Caco-2 (cell line): ENCODE measurements at regions not wholly inside any gene's neighbourhood (a gene's known extent, or its start where the extent isn't known, plus 50 kb on each side); places are given as distances from the start of the nearest gene placed in this dataset.

ENCODE experiments used
- BruUV-seq: library from RNA; stranded (reverse); fragments of 400-500 nt; replicated peaks from 2 replicates; lab custom pipeline; 2021; lab: Mats Ljungman, UMichigan
- CTCF ChIA-PET: fragments of 300-600 bp; sonication (Branson Sonifier 250); formaldehyde crosslinking; loops from one replicate; lab custom pipeline; 2022; ENCODE audit warnings: antibody characterized with exemption; lab: Charles Lee
- POLR2A ChIA-PET: fragments of 300-600 bp; sonication (Branson Sonifier 250); formaldehyde crosslinking; loops from one replicate; lab custom pipeline; 2022; ENCODE audit warnings: antibody characterized with exemption; lab: Charles Lee
- DNase-seq, 2 experiments: peaks; one replicate each; pipeline versions ENCODE4 v3.0.0 to v3.0.0-alpha.2; 2020 to 2022
- H3K27me3 ChIP-seq: replicated peaks from 2 replicates; pipeline ENCODE4 v1.6.0; 2011; ENCODE audit warnings: low read length; ENCODE audit not compliant: control insufficient read depth, insufficient read depth
- H3K36me3 ChIP-seq: 2 replicates; pipeline ENCODE4 v1.5.1; 2011; ENCODE audit warnings: low read length; ENCODE audit not compliant: control insufficient read depth, insufficient read depth
- H3K4me1 ChIP-seq: fragments of 250-450 bp; sonication (Bioruptor Pico); 2 replicates; pipeline ENCODE4 v1.5.1; 2020; ENCODE audit warnings: mild to moderate bottlenecking
- H3K4me3 ChIP-seq: 2 replicates; pipeline ENCODE4 v1.5.1; 2011; ENCODE audit warnings: low read depth, mild to moderate bottlenecking, control low read depth, low read length
- H3K9me3 ChIP-seq: fragments of 250-450 bp; sonication (Bioruptor Pico); 2 replicates; pipeline ENCODE4 v1.5.1; 2020; ENCODE audit warnings: mild to moderate bottlenecking, moderate library complexity
- H3K27ac Mint-ChIP-seq: one replicate; pipeline ENCODE4 v1.8.0; 2022; ENCODE audit warnings: mixed read lengths; ENCODE audit not compliant: unreplicated experiment
- H3K27me3 Mint-ChIP-seq: one replicate; pipeline ENCODE4 v1.8.0; 2022; ENCODE audit warnings: mixed read lengths; ENCODE audit not compliant: insufficient read depth, unreplicated experiment
- H3K36me3 Mint-ChIP-seq: one replicate; pipeline ENCODE4 v1.8.0; 2022; ENCODE audit warnings: mild to moderate bottlenecking, mixed read lengths; ENCODE audit not compliant: insufficient read depth, unreplicated experiment
- H3K4me1 Mint-ChIP-seq: one replicate; pipeline ENCODE4 v1.8.0; 2022; ENCODE audit warnings: low read depth, mixed read lengths; ENCODE audit not compliant: unreplicated experiment
- H3K4me3 Mint-ChIP-seq: one replicate; pipeline ENCODE4 v1.8.0; 2022; ENCODE audit warnings: mild to moderate bottlenecking, moderate library complexity, mixed read lengths; ENCODE audit not compliant: unreplicated experiment
- H3K9me3 Mint-ChIP-seq: one replicate; pipeline ENCODE4 v1.8.0; 2022; ENCODE audit warnings: mixed read lengths; ENCODE audit not compliant: unreplicated experiment
- CTCF ChIP-seq, 2 experiments: fragments of 200-600 bp in 1 of 2; IDR thresholded peaks; 1 replicate in 1 of 2; 2 replicates in 1 of 2; pipeline versions ENCODE4 v1.5.1 to v1.8.0; 2011 to 2022; ENCODE audit warnings: antibody characterized with exemption in 1 of 2, control low read depth in 1 of 2, inconsistent platforms in 1 of 2, low read depth in 1 of 2, low read length in 1 of 2, mild to moderate bottlenecking in 1 of 2, moderate library complexity in 1 of 2; ENCODE audit not compliant: insufficient read depth in 1 of 2, severe bottlenecking in 1 of 2, unreplicated experiment in 1 of 2
- intact Hi-C: fragments of 100-400 bp; cut with micrococcal nuclease; formaldehyde crosslinking; loops from one replicate; pipeline ENCODE4 v1.10.0; 2022; ENCODE audit not compliant: unreplicated experiment

- intact Hi-C loops: loop anchor here (5.0 to 10.0 kb wide), 2 partner anchors 150 to 248 kb away; no protein-coding TSS in a partner anchor
- Mint-ChIP-seq H3K27ac (no peak overlapping the region), H3K4me3 (no peak overlapping the region), H3K4me1 (no peaks in the 10 kb centered on the region), H3K9me3 (no peaks in the 10 kb centered on the region), H3K27me3 (no peaks in the 10 kb centered on the region), H3K36me3 (no peaks in the 10 kb centered on the region)
- no peaks in the 10 kb centered on the region for H3K27me3 ChIP-seq
- H3K4me1 ChIP-seq: no peaks in the 10 kb centered on the region
- H3K4me3 ChIP-seq: no peak overlapping the region
- BruUV-seq: no TSS peak
- no peaks in the 10 kb centered on the region for H3K9me3 ChIP-seq
- DNase-seq: no peak
- TF ChIP-seq CTCF (IDR thresholded peaks at IDR 0.05; ENCODE audit: insufficient read depth in 1 of 2, low read depth in 1 of 2, low read length in 1 of 2, severe bottlenecking in 1 of 2, unreplicated experiment in 1 of 2): no peak
- CTCF ChIA-PET: no interaction called here
- no peaks in the 10 kb centered on the region for H3K36me3 ChIP-seq
- POLR2A ChIA-PET: no interaction called here
Observed at GRCh38 chr14:86902176-86902950, 1090.6 kb downstream of the GALC start.

GRCh38 chr14:86897704-86898513 lies 1095.1 kb downstream of the GALC start:
- Mint-ChIP-seq H3K9me3 (no peaks in the 10 kb centered on the region), H3K4me1 (peaks cover 2% of the 10 kb centered on the region), H3K27ac (no peak overlapping the region), H3K36me3 (no peaks in the 10 kb centered on the region), H3K4me3 (no peak overlapping the region), H3K27me3 (no peaks in the 10 kb centered on the region)
- TF ChIP-seq CTCF (IDR thresholded peaks at IDR 0.05; ENCODE audit: insufficient read depth in 1 of 2, low read depth in 1 of 2, low read length in 1 of 2, severe bottlenecking in 1 of 2, unreplicated experiment in 1 of 2): no peak
- Histone ChIP-seq H3K9me3 (no peaks in the 10 kb centered on the region), H3K36me3 (no peaks in the 10 kb centered on the region), H3K4me1 (peaks cover 1% of the 10 kb centered on the region; the same call in 1 of the 2 replicates), H3K4me3 (no peak overlapping the region), H3K27me3 (no peaks in the 10 kb centered on the region)
- intact Hi-C loops: no loop called here
- ChIA-PET POLR2A (no interaction called here), CTCF (no interaction called here)
- DNase-seq: no peak
- BruUV-seq: no TSS peak

DNA sequence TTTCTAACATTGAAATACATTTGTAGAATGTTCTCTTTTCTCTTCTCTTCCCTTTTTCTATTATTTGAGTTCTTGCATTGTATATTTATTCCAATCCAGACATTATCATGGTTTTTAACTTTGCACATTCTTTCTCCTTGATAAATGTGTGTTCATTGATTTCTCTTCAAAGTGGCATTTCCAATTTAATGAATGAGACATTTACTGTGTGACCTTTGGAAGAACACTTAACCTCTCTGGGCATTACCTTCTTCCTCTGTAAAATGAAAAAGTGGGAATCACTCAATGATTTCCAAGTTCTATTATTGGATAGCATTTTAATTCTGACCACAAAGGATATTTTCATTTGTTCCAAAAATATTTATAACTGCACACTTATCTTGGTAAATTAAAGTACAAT lies 1095.8 kb downstream of the GALC start:
- H3K4me3 Mint-ChIP-seq: no peak overlapping the region
- Histone ChIP-seq H3K36me3 (no peaks in the 10 kb centered on the region), H3K4me3 (no peak overlapping the region), H3K4me1 (peaks cover 4% of the 10 kb centered on the region; the same call in 1 of the 2 replicates), H3K27me3 (no peaks in the 10 kb centered on the region), H3K9me3 (no peaks in the 10 kb centered on the region)
- no peak for TF ChIP-seq CTCF (IDR thresholded peaks at IDR 0.05; ENCODE audit: insufficient read depth in 1 of 2, low read depth in 1 of 2, low read length in 1 of 2, severe bottlenecking in 1 of 2, unreplicated experiment in 1 of 2)
- no TSS peak for BruUV-seq
- H3K27ac Mint-ChIP-seq: no peak overlapping the region
- intact Hi-C loops: no loop called here
- no peaks in the 10 kb centered on the region for H3K9me3 Mint-ChIP-seq
- H3K36me3 Mint-ChIP-seq: no peaks in the 10 kb centered on the region
- DNase-seq: no peak
- ChIA-PET CTCF (no interaction called here), POLR2A (no interaction called here)
- peaks cover 8% of the 10 kb centered on the region for H3K4me1 Mint-ChIP-seq
- no peaks in the 10 kb centered on the region for H3K27me3 Mint-ChIP-seq
